GM12878 (cell line): ENCODE measurements at regions not wholly inside any gene's neighbourhood (a gene's known extent, or its start where the extent isn't known, plus 50 kb on each side); places are given as distances from the start of the nearest gene placed in this dataset.
A peak's percentile ranks its signal among the peaks of the same experiment; 100 is the strongest.

Experiments used
- CBFB ChIP-seq: IDR thresholded peaks from 2 replicates; pipeline ENCODE4 v1.6.1; 2016; ENCODE audit warnings: antibody characterized with exemption, low read depth
- CREB1 ChIP-seq: IDR thresholded peaks from 2 replicates; pipeline ENCODE4 v1.6.1; 2012; ENCODE audit warnings: low read depth, mild to moderate bottlenecking, inconsistent platforms
- EED ChIP-seq: sonication (generic); IDR thresholded peaks from 2 replicates; pipeline ENCODE4 v1.6.1; 2016; ENCODE audit warnings: antibody characterized with exemption, low read depth
- EZH2 ChIP-seq: IDR thresholded peaks from 2 replicates; pipeline ENCODE4 v1.6.1; 2012; ENCODE audit warnings: low read depth, mild to moderate bottlenecking, control low read depth, inconsistent platforms, low read length, borderline replicate concordance; ENCODE audit not compliant: control insufficient read depth
- FOS ChIP-seq: IDR thresholded peaks from 3 replicates; pipeline ENCODE4 v1.6.1; 2011; ENCODE audit warnings: borderline replicate concordance; ENCODE audit not compliant: insufficient read length; ENCODE audit errors: extremely low read depth
- POLR2AphosphoS5 ChIP-seq: IDR thresholded peaks from 2 replicates; pipeline ENCODE4 v1.6.1; 2011; ENCODE audit warnings: mild to moderate bottlenecking, low read length, inconsistent platforms
- RAD51 ChIP-seq: fragments of 450-650 bp; IDR thresholded peaks from 2 replicates; pipeline ENCODE4 v1.6.1; 2016; ENCODE audit warnings: moderate library complexity, mild to moderate bottlenecking, inconsistent platforms
- YY1 ChIP-seq: IDR thresholded peaks from 2 replicates; pipeline ENCODE4 v1.6.1; 2011; ENCODE audit warnings: low read depth, mild to moderate bottlenecking, low read length
- ZNF384 ChIP-seq: IDR thresholded peaks from 2 replicates; pipeline ENCODE4 v1.6.1; 2012; ENCODE audit warnings: low read depth, mild to moderate bottlenecking, low read length, improper control_type of control experiment, borderline replicate concordance
- TF ChIP-seq, protein P1 (sequence below), 3 experiments: IDR thresholded peaks in 2 of 3; conservative IDR thresholded peaks in 1 of 3; 2 replicates each; pipeline ENCODE4 v1.5.1; 2011; ENCODE audit warnings: low read depth in 3 of 3, low read length in 3 of 3, mild to moderate bottlenecking in 3 of 3, control low read depth in 2 of 3, moderate library complexity in 2 of 3, inconsistent platforms in 1 of 3, mixed read lengths in 1 of 3; ENCODE audit not compliant: control insufficient read depth in 2 of 3, insufficient read depth in 1 of 3; ENCODE audit errors: extremely low read depth in 1 of 3

DNA sequence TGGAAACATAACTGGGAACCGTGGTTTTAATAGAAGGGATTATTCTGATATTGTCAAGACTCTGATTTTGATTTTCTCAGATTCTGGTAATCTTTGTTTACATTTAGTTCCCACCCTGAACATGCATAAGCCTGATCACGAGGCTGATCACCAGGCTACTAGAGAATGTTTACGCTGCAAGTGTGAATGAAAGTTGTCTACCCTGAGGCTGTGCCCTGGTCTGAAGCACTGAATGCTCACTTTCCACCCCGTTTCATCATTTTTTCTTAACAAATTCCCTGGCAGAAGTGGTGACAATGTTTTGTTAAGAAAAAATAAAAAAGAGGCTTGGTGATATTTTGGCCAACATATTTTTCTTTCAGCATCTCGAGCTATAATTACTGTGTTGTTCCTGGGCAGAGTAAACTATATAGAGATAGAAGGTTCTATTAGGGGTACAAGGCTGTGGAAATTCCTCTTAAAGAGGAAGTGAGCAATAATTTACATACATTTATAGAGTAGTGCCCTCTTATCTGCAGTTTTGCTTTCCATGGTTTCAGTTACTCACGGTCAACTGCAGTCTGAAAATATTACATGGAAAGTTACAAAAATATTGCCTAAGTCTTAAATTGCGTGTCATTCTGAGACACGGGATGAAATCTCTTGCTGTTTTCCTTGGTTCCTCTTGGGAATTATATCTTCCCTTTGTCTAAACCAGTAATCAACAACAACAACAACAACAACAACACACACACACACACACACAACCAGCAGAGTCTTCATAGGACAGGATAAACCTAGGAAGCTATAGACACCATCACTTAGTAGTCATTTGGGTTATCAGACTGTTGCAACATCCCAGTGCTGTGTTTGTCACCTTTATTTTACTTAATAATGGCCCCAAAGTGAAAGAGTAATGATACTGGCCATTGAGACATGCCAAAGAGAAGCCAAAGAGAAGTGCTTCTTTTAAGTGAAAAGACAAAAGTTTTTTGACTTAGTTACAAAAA is 566.6 kb upstream of the CITED2 start:
- 0 out of 2 replicates have a peak, but pooled peaks have one; percentile 19 for TF ChIP-seq EED
- TF ChIP-seq, protein P1, sequence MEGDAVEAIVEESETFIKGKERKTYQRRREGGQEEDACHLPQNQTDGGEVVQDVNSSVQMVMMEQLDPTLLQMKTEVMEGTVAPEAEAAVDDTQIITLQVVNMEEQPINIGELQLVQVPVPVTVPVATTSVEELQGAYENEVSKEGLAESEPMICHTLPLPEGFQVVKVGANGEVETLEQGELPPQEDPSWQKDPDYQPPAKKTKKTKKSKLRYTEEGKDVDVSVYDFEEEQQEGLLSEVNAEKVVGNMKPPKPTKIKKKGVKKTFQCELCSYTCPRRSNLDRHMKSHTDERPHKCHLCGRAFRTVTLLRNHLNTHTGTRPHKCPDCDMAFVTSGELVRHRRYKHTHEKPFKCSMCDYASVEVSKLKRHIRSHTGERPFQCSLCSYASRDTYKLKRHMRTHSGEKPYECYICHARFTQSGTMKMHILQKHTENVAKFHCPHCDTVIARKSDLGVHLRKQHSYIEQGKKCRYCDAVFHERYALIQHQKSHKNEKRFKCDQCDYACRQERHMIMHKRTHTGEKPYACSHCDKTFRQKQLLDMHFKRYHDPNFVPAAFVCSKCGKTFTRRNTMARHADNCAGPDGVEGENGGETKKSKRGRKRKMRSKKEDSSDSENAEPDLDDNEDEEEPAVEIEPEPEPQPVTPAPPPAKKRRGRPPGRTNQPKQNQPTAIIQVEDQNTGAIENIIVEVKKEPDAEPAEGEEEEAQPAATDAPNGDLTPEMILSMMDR (IDR thresholded peaks at IDR 0.05 in 2 of 3, conservative IDR thresholded peaks at IDR 0.05 in 1 of 3; ENCODE audit: control insufficient read depth in 2 of 3, extremely low read depth in 1 of 3, insufficient read depth in 1 of 3, low read depth in 3 of 3, low read length in 3 of 3) = no peak
- no peak for TF ChIP-seq EZH2
- TF ChIP-seq RAD51 = no peak
- TF ChIP-seq CBFB = no peak
- TF ChIP-seq FOS = no peak
- TF ChIP-seq ZNF384 = no peak
- TF ChIP-seq YY1 = no peak
- TF ChIP-seq POLR2AphosphoS5 = no peak
- TF ChIP-seq CREB1 = no peak
